ENCODE measurements at regions not wholly inside any gene's neighbourhood (a gene's known extent, or its start where the extent isn't known, plus 50 kb on each side); places are given as distances from the start of the nearest gene placed in this dataset.
"Not testable (repeated sequence)": the region's sequence is repeated elsewhere in the genome, so short reads cannot be mapped to it uniquely, and the experiment has no call there.

DNA sequence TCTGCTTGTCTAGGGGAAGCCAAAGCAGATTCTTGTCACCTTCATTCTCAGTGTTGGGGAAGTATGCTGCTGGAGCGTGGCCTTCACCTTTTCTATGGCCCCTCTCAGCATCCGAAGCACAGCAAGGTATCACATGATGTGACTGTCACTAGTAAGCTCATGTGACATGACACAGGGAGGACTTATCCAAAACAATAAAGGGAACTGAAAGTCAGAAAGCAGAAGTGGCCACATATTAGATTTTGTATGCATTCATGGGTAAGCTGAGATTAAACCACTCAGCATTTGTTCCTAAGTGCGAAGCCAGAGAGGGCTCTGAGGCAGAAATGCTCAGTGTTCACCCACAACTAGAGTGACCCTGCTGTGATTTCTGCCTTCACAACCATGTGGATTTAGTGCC lies 72.8 kb upstream of the PCDH8 start:
- DNase-seq (ENCODE audit: extremely low spot score): no peak
- H3K4me1 ChIP-seq: no peaks in the 10 kb centered on the region
- WGBS: 70% methylated on average over 3 of the region's 3 CpGs
- H3K27ac ChIP-seq (replicated peaks in 1 of 4): no peak overlapping the region
- no peak overlapping the region for H3K4me3 ChIP-seq
- H3K27me3 ChIP-seq: peaks cover 0 to 12% (median 0%) of the 10 kb centered on the region in 4 donors
- intact Hi-C loops (cut with DNase I): no loop called here
- no peaks in the 10 kb centered on the region for H3K36me3 ChIP-seq
- TF ChIP-seq EP300 (IDR thresholded peaks at IDR 0.05) (no peak), POLR2AphosphoS5 (IDR thresholded peaks at IDR 0.05) (no peak), POLR2A (IDR thresholded peaks at IDR 0.05; ENCODE audit: low read depth) (no peak)
- TF ChIP-seq, protein P1, sequence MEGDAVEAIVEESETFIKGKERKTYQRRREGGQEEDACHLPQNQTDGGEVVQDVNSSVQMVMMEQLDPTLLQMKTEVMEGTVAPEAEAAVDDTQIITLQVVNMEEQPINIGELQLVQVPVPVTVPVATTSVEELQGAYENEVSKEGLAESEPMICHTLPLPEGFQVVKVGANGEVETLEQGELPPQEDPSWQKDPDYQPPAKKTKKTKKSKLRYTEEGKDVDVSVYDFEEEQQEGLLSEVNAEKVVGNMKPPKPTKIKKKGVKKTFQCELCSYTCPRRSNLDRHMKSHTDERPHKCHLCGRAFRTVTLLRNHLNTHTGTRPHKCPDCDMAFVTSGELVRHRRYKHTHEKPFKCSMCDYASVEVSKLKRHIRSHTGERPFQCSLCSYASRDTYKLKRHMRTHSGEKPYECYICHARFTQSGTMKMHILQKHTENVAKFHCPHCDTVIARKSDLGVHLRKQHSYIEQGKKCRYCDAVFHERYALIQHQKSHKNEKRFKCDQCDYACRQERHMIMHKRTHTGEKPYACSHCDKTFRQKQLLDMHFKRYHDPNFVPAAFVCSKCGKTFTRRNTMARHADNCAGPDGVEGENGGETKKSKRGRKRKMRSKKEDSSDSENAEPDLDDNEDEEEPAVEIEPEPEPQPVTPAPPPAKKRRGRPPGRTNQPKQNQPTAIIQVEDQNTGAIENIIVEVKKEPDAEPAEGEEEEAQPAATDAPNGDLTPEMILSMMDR (IDR thresholded peaks at IDR 0.05): no peak
- H3K9me3 ChIP-seq: no peaks in the 10 kb centered on the region

GRCh38 chr13:52916486-52916990 lies 68.1 kb upstream of the PCDH8 start:
- Histone ChIP-seq H3K4me3 (no peak overlapping the region), H3K27ac (replicated peaks in 1 of 4) (no peak overlapping the region), H3K4me1 (no peaks in the 10 kb centered on the region), H3K27me3 (no peaks in the 10 kb centered on the region), H3K9me3 (no peaks in the 10 kb centered on the region), H3K36me3 (no peaks in the 10 kb centered on the region)
- intact Hi-C loops (cut with DNase I): no loop called here
- TF ChIP-seq EP300 (IDR thresholded peaks at IDR 0.05) (no peak), POLR2A (IDR thresholded peaks at IDR 0.05; ENCODE audit: low read depth) (no peak), POLR2AphosphoS5 (IDR thresholded peaks at IDR 0.05) (no peak)
- TF ChIP-seq, protein P1 (IDR thresholded peaks at IDR 0.05): no peak
- no peak for DNase-seq (ENCODE audit: extremely low spot score)

DNA sequence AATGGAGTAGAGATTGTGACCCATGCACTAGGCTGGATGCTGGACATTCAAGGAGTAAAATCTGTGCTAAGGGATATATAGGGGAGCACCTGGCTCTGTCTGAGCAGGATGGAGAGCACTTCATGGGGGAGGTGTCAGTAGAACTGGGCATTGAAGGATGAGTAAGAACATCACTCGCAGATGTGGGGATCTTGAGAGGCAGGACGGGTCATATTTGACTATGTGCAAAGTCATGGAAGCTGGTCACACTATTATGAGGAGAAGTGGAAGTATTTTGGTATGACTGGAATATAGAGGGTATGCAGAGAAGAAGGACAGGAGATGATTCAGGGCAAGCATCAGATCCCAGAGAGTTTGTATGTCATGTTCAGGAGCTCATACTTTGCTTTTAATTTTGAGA lies 62.9 kb upstream of the PCDH8 start:
- H3K36me3 ChIP-seq: no peaks in the 10 kb centered on the region
- no peak for DNase-seq (ENCODE audit: extremely low spot score)
- no peaks in the 10 kb centered on the region for H3K4me1 ChIP-seq
- no peak for TF ChIP-seq EP300 (IDR thresholded peaks at IDR 0.05)
- TF ChIP-seq, protein P1 (IDR thresholded peaks at IDR 0.05): no peak
- no peak for TF ChIP-seq POLR2A (IDR thresholded peaks at IDR 0.05; ENCODE audit: low read depth)
- no peak for TF ChIP-seq POLR2AphosphoS5 (IDR thresholded peaks at IDR 0.05)
- H3K27ac ChIP-seq (replicated peaks in 1 of 4): no peak overlapping the region
- no peak overlapping the region for H3K4me3 ChIP-seq
- H3K9me3 ChIP-seq: no peaks in the 10 kb centered on the region
- intact Hi-C loops (cut with DNase I): no loop called here
- WGBS: 84% methylated on average over 2 of the region's 2 CpGs
- peaks cover 0 to 20% (median 0%) of the 10 kb centered on the region in 4 donors for H3K27me3 ChIP-seq

- H3K36me3 ChIP-seq; H3K4me3 ChIP-seq; H3K4me1 ChIP-seq; intact Hi-C loops (cut with DNase I); DNase-seq (ENCODE audit: extremely low spot score); H3K27ac ChIP-seq (replicated peaks in 1 of 4); H3K9me3 ChIP-seq: not testable (repeated sequence)
- peaks cover 0 to 30% (median 0%) of the 10 kb centered on the region in 4 donors for H3K27me3 ChIP-seq
- WGBS: 67% methylated on average over 2 of the region's 2 CpGs
Observed at GRCh38 chr13:52910318-52910717, 61.9 kb upstream of the PCDH8 start.

DNA sequence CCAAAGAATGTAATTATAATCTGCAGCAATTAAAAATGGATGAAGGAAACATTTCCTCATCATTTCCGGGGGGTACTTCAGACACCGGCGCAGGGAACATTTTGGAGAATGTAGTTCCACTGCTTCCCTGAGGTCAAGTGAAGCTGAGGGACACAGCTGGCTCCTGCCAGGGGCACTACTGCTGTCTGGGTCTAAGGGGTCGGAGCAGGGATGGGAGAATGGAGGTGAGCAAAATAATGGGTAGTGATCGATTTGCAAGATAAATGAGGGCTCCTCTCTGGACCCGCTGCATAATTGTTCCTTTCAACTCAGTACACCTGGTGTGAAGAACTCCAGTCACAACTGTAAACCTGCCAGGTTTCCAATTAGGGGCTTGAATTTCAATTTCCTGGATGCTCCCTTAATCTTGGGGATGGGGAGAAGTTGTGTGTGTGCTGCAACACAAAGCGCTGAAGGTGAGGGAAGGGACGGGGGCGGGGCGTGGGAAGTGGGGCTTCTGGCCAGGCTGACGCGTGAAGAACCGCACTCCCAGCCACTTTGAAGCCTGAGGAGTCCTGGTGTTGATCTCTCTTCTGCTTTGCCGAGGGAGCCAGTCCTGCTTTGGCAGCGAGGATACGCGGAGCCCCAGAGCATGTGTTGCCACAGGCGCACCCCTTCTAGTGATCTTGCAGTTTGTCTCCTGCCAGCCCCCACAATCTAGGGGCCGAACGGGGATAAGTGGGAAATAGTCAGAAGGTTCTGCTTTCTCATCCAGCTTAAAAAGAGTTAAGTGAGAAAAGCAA lies 57.9 kb upstream of the PCDH8 start:
- Histone ChIP-seq H3K9me3 (no peaks in the 10 kb centered on the region), H3K4me1 (no peaks in the 10 kb centered on the region), H3K36me3 (no peaks in the 10 kb centered on the region), H3K27me3 (peaks cover 0 to 42% (median 0%) of the 10 kb centered on the region in 4 donors), H3K4me3 (no peak overlapping the region), H3K27ac (replicated peaks in 1 of 4) (no peak overlapping the region)
- WGBS: 32% methylated on average over 17 of the region's 20 CpGs
- TF ChIP-seq, protein P1 (IDR thresholded peaks at IDR 0.05): no peak
- TF ChIP-seq POLR2A (IDR thresholded peaks at IDR 0.05; ENCODE audit: low read depth): no peak
- TF ChIP-seq POLR2AphosphoS5 (IDR thresholded peaks at IDR 0.05): no peak
- no peak for TF ChIP-seq EP300 (IDR thresholded peaks at IDR 0.05)
- DNase-seq (ENCODE audit: extremely low spot score): no peak
- intact Hi-C loops (cut with DNase I): no loop called here

All from esophagus muscularis mucosa (tissue), 4 donors.